ENCODE measurements at regions not wholly inside any gene's neighbourhood (a gene's known extent, or its start where the extent isn't known, plus 50 kb on each side); places are given as distances from the start of the nearest gene placed in this dataset.

DNA sequence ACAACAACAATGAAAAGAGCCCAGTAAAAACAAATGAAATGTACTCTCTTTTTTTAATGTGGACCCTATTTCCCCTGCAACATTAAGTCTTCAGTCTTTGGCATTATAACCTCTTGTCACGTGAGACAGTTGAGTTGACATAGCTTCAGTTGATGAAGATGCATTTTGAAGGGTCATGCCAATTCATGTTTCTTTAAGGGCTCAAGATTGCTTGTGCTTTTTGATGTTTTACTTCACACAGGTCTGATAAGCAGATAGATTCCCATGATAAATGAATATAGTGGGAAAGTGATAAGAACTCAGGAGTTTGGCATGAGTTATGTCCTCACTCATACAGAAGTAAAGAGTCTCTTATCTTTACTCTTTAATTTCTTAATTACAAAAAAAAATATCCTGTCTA, 229.4 kb downstream of the SNCAIP start:
- TF ChIP-seq CTCF (IDR thresholded peaks at IDR 0.05) (no peak), POLR2A (IDR thresholded peaks at IDR 0.05) (no peak)

Data from gastroesophageal sphincter (tissue), 3 donors.